ENCODE measurements at regions not wholly inside any gene's neighbourhood (a gene's known extent, or its start where the extent isn't known, plus 50 kb on each side); places are given as distances from the start of the nearest gene placed in this dataset.

- DNase-seq, result no peak
Measured at GRCh38 chr5:89445106-89445745, 562.2 kb upstream of the MEF2C start.

- DNase-seq, result no peak
Measured at GRCh38 chr5:89444088-89444487, 561.1 kb upstream of the MEF2C start.

DNA sequence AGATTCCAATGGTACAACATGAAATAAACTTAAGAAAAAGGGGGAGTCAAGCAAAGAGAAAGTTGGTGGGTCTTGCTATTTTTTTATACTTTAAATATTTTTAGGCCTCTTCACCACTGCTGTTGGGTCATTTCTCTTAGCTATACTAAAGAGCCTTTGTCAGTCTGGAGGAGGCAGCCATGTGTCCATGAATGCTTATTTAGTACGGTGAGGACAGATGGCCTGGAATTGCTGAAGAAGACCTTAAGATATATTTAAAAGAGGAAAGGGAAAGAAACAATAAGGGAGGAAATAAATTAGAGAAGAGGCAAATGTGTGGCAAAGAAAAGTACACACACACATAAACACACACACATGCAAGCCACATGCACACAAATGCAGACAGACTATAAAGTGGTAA is 560.5 kb upstream of the MEF2C start:
- no peak for DNase-seq

DNA sequence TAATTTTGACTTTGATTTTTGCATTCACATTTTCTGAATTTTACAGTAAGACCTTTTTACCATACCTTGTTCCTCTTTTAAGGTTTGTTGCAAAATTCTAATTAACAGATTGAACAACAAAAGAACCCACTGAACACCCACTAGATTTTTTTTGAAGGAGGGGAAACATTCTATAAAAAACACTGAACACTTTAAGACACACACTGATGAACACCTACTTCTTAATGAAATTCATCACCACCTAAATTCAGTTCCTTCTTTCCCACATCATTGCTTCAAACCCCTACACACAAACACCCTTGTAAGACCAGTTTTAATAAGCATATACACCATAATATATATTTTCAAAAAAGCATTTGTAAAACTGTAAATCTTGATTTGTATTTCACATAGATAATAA is 559.0 kb upstream of the MEF2C start:
- no peak for DNase-seq

GRCh38 chr5:89440670-89441069 is 557.7 kb upstream of the MEF2C start:
- no peak for DNase-seq

DNA sequence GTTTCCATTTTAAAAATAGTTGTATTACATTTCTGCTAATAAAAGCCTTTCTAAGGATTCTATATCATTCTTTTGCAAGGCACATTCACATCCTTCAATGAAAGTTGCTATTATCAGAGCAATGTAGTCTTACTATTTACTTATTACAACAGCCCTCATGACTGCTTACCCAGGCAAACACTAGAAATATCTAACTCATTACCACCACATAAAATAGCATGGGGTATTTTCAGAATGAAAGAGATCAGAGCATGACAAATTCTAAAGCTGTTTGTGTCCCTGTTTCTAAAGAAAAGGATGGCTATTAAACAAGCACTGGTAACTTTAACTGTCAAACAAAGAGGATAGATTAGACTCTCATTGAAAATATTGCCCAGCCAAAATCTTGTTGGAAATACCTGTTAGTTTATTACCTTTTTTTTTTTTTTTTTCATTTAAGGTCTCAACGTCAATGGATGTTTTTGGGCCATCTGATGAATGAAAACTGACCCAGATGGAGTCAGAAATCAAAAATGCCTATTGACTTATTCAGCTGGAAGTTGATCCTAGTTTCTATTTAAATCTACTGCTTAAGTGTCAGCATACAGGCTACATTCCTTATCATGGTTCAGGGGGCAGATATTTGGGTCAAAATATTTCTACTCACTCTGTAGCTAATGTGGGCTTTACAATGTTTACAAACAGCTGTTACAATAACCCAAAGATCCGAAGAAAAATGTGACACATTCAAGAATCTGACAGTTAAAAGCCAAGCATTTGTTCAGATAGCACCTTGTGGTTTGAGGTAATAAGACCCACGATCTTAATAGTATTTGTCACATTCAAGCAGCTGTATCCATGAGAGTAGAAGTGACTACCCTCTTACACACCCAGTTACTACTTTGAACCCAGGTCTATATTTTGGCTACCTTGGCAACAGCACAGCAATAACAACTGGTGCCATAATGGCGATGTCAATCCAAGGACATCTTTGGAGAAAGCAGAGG is 554.8 kb upstream of the MEF2C start:
- DNase-seq, result no peak

GRCh38 chr5:89436464-89436863 is 553.5 kb upstream of the MEF2C start:
- DNase-seq, result no peak

- no peak for DNase-seq
Measured at GRCh38 chr5:89435347-89435746, 552.4 kb upstream of the MEF2C start.

DNA sequence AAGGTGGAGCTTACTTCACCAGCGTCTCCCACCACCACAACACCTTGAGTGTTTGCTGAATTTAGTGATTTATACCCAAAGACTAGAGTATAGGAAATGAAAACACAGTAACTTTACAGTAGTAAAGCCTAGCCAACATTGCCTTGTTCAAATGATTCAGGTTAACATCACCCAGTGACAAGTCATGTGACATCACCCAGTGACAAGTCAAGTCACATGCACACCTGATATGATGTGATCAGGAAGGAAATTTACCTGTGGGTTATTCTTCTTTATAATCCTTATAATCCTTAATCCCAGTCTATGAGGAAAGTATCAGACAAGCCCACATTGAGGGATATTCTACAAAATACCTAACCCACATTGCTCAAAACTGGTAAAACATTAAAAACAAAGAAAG is 545.6 kb upstream of the MEF2C start:
- DNase-seq, result no peak

- DNase-seq, result no peak
Measured at GRCh38 chr5:89425062-89425461, 542.1 kb upstream of the MEF2C start.

- no peak for DNase-seq
Measured at GRCh38 chr5:89421035-89421434, 538.1 kb upstream of the MEF2C start.

GRCh38 chr5:89418407-89419085 is 535.6 kb upstream of the MEF2C start:
- DNase-seq, result no peak

DNA sequence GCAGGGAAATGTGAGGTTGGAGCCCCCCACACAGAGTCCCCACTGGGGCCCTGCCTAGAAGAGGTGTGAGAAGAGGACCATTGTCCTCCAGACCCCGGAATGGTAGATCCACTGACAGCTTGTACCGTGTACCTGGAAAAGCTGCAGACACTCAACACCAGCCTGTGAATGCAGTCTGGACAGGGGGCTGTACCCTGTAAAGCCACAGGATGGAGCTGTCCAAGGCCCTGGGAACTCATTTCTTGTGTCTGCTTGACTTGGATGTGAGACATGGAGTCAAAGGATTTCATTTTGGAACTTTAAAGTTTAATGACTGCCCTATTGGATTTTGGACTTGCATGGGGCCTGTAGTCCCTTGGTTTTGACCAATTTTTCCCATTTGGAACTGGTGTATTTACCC is 535.0 kb upstream of the MEF2C start:
- DNase-seq, result no peak

DNA sequence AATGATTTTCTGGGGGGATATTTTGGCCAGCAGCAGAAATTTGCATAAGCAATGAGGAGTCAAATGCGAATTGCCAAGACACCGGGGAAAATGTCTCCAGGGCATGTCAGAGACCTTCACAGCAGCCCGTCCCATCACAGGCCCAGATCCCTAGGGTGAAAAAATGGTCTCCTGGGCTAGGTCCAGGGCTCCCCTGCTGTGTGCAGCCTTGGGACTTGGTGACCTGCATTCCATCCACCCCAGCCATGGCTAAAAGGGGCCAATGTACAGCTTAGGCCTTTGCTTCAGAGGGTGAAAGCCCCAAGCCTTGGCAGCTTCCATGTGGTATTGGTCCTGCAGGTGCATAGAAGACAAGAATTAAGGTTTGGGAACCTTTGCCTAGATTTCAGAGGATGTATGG is 534.5 kb upstream of the MEF2C start:
- DNase-seq, result no peak

- DNase-seq, result no peak
Measured at GRCh38 chr5:89411891-89412290, 528.9 kb upstream of the MEF2C start.

- DNase-seq, result no peak
Measured at GRCh38 chr5:89407054-89407453, 524.1 kb upstream of the MEF2C start.

DNA sequence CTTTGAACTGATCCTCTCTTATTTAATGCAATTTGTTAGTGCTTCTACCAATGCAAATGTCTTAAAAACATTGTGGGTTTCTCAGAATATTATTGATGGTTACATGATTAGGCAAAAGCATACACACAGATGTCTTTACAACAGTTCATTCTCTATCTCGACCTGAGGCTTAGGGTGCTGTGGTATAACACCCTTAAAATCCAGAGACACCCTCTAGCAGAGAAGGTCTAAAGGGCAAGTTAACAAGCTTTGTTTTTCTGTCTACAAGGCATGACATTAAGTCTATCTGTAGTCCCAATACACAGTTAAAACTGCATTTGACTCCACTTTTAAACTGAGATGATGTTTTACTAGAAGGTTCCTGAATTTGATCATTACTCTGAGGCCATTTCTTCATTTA is 518.7 kb upstream of the MEF2C start:
- no peak for DNase-seq

DNA sequence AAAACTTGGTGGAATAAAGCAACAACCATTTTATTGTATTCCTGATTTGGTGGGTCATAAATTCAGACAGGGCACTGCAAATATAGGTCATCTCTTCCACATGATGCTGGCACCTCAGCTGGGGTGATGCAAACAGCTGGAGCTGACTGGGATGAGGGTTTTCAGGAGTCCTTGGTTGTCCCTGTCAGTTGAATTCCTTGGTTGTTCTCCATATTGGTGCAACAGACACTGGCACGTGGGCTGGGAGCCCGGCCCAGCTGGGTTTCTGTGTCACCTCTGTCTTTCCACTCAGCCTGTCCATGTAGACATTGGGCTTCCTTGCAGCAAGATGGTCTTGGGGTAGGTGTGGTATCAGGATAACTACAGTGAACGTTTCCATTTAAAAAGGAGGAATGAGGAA is 518.0 kb upstream of the MEF2C start:
- no peak for DNase-seq

- no peak for DNase-seq
Measured at GRCh38 chr5:89399548-89399947, 516.6 kb upstream of the MEF2C start.

DNA sequence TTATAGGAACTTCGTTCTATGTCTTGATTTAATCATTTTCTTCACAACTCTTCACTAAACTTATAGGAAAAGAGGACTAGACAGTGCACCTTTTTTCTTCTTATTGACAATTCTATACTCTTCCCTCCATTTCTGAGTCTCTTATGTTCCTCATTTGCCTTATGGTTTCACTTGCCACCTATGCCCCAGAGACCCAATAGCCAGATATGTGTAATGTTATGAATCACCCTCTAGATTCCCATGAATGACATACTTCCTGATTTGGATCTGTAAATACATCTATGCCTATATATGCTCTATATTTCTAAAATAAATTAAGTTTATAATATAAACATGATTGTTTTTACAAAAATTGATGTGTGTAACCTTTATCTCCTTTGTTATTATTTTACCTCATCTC is 514.1 kb upstream of the MEF2C start:
- no peak for DNase-seq

DNA sequence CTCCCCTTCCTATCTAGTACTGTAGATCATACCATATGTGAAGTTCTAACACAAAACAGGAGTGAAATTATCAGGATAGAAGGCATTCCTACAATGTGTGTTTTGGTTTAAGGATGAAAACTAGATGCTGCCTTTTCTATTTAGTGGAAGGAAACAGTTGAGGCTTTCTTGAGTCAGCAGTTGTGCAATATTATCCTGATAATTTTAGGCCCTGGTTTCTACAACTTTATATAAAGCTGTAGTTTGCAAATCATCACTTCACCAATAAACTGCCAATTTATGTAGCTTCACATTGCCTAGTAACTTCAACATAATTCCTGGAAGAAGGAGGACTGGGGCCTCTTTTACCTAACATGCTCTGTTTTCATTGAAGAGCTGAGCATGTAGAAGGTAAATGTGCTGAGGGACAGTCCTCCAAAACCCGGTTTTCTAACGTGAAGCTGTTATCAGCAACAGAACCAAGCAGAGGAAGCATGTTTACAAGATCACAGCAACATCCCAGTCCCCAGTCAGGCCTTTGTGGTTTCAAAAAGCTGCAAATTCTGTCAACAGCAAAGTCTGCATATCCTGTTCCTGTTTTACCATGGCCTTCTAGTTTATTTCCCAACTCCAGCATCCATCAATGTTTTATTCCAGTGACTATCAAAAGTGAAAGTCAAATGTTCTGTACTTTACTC is 513.4 kb upstream of the MEF2C start:
- no peak for DNase-seq

DNA sequence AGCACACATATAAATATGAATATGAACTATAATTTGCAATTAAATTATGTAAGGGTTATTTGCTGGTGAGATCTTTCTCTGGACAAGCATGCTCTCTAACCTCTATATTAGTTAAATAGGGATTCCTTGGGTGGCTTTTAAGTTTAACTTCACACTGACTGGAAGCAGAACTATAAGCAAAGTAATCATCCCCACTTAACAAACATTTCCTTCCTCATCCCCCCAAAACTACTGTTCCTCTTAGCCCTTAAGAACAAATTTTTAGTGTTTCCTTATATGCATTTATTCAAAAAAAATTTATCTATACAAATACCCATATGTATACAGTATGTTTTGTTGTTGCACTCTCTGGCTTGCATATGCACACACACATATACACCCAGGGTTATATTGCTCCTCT is 512.1 kb upstream of the MEF2C start:
- DNase-seq, result no peak

- DNase-seq, result no peak
Measured at GRCh38 chr5:89388872-89389271, 505.9 kb upstream of the MEF2C start.
